ENCODE measurements at regions not wholly inside any gene's neighbourhood (a gene's known extent, or its start where the extent isn't known, plus 50 kb on each side); places are given as distances from the start of the nearest gene placed in this dataset.

DNA sequence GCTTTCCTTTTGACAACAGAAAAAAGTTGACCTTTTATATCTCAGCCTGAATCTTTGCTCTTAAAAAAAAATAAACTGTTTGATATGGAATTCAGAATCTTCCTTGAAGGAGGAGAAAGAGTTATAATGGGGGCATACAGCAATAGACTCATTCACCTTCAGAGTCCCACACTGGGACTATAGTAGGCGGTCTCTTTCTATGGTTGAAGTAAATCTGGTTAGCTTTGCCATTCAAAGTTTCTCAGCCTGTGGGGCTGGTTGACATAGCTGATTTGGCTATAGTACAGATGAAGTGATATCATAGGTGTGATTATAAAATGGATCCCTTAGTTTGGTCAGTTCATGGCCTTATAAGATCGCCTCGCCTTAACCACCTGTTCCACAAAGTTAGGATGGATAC is 156.2 kb downstream of the SH2D1A start:
- H3K4me1 ChIP-seq (ENCODE audit: insufficient read depth, low read length, severe bottlenecking) = no peaks in the 10 kb centered on the region
- H3K9ac ChIP-seq (ENCODE audit: low read length) = no peak overlapping the region
- no peaks in the 10 kb centered on the region for H3K79me2 ChIP-seq (ENCODE audit: insufficient read depth, low read length)
- no peak overlapping the region for H3K27ac ChIP-seq (ENCODE audit: low read depth, low read length, poor library complexity, severe bottlenecking)
- H2AFZ ChIP-seq (ENCODE audit: low read length) = no peak overlapping the region
- no peaks in the 10 kb centered on the region for H3K9me3 ChIP-seq (ENCODE audit: low read length)
- H3K4me3 ChIP-seq (ENCODE audit: low read depth, low read length, poor library complexity, severe bottlenecking) = no peak overlapping the region
- no peaks in the 10 kb centered on the region for H3K27me3 ChIP-seq (ENCODE audit: insufficient read depth, low read length)
- no peak overlapping the region for H3K4me2 ChIP-seq (ENCODE audit: low read length)
- TF ChIP-seq EZH2 (IDR thresholded peaks at IDR 0.05; ENCODE audit: borderline replicate concordance, low read length) = no peak
- TF ChIP-seq, protein P1, sequence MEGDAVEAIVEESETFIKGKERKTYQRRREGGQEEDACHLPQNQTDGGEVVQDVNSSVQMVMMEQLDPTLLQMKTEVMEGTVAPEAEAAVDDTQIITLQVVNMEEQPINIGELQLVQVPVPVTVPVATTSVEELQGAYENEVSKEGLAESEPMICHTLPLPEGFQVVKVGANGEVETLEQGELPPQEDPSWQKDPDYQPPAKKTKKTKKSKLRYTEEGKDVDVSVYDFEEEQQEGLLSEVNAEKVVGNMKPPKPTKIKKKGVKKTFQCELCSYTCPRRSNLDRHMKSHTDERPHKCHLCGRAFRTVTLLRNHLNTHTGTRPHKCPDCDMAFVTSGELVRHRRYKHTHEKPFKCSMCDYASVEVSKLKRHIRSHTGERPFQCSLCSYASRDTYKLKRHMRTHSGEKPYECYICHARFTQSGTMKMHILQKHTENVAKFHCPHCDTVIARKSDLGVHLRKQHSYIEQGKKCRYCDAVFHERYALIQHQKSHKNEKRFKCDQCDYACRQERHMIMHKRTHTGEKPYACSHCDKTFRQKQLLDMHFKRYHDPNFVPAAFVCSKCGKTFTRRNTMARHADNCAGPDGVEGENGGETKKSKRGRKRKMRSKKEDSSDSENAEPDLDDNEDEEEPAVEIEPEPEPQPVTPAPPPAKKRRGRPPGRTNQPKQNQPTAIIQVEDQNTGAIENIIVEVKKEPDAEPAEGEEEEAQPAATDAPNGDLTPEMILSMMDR (IDR thresholded peaks at IDR 0.05; ENCODE audit: low read length) = no peak
- H3K9me2 ChIP-seq (ENCODE audit: low read depth, low read length) = no peaks in the 10 kb centered on the region
- H3F3A ChIP-seq (ENCODE audit: insufficient read depth, low read length) = no peaks in the 10 kb centered on the region
- no peaks in the 10 kb centered on the region for H3K36me3 ChIP-seq (ENCODE audit: insufficient read depth, low read length)
- H4K20me1 ChIP-seq (ENCODE audit: insufficient read depth, low read length) = no peaks in the 10 kb centered on the region

DNA sequence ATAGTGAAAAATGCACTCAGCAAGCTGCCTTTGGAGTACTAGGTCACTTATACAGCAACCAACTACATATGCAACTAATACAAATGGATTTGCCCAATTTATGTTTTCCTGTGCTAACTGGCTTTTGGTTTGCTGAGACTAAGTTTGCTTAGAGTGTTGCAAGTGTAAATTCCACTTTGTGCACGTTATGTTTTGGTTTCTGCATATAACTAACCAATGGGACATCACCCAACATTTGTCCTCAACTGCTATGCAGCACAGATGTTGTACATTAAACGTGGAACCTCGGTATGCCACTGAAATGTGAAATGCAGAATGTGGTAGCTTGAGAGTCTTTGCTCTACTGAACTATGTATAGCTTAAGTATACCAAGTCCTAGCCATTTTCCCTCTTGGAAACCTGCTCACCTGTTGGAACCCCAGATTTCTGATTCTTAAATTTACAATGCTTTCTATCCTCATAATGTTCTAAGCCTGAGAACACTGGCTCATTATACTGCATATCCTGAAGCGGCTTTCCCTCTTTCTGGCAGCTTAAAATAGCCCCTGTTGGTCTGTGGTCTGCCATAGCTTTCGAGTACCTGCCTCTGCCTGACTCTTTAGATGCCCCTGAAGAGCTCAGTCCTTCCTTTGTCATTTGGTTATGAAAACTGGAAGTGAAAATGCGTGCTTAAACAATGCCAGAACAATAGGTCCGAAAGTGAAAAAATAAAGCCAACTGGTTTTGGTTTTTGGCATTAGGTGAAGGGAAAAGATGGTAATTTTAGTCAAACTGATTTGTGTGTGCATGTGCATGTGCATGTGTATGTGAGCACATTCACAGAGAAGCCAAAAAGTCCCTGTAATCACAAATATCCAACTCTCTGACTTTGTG is 158.0 kb downstream of the SH2D1A start:
- no peaks in the 10 kb centered on the region for H3F3A ChIP-seq (ENCODE audit: insufficient read depth, low read length)
- H2AFZ ChIP-seq (ENCODE audit: low read length) = no peak overlapping the region
- no peak overlapping the region for H3K27ac ChIP-seq (ENCODE audit: low read depth, low read length, poor library complexity, severe bottlenecking)
- TF ChIP-seq EZH2 (IDR thresholded peaks at IDR 0.05; ENCODE audit: borderline replicate concordance, low read length) = no peak
- TF ChIP-seq, protein P1 (IDR thresholded peaks at IDR 0.05; ENCODE audit: low read length) = no peak
- no peaks in the 10 kb centered on the region for H3K9me3 ChIP-seq (ENCODE audit: low read length)
- H3K4me2 ChIP-seq (ENCODE audit: low read length) = no peak overlapping the region
- no peak overlapping the region for H3K9ac ChIP-seq (ENCODE audit: low read length)
- H3K9me2 ChIP-seq (ENCODE audit: low read depth, low read length) = no peaks in the 10 kb centered on the region
- H3K4me1 ChIP-seq (ENCODE audit: insufficient read depth, low read length, severe bottlenecking) = no peaks in the 10 kb centered on the region
- H4K20me1 ChIP-seq (ENCODE audit: insufficient read depth, low read length) = no peaks in the 10 kb centered on the region
- H3K4me3 ChIP-seq (ENCODE audit: low read depth, low read length, poor library complexity, severe bottlenecking) = no peak overlapping the region
- no peaks in the 10 kb centered on the region for H3K36me3 ChIP-seq (ENCODE audit: insufficient read depth, low read length)
- no peaks in the 10 kb centered on the region for H3K79me2 ChIP-seq (ENCODE audit: insufficient read depth, low read length)
- H3K27me3 ChIP-seq (ENCODE audit: insufficient read depth, low read length) = no peaks in the 10 kb centered on the region

DNA sequence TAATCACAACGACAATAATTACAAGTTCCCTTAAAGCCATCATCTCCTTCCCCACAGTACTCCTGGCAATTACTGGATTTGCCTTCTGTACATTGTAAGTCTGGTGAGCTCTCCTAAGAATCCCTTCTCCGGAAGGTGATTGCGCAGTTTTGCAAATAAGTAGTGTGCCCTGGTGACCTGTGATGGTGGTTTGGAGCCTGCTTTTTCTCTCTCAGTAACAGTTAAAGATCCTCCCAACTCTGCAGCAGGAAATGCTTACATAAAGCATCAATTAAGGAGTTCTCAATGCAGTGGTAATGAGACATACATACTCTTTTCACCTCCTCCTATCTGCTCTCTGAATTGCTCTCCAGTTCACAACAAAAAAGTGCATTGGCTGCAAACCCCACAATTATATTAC is 159.7 kb downstream of the SH2D1A start:
- no peaks in the 10 kb centered on the region for H3K4me1 ChIP-seq (ENCODE audit: insufficient read depth, low read length, severe bottlenecking)
- no peaks in the 10 kb centered on the region for H3K79me2 ChIP-seq (ENCODE audit: insufficient read depth, low read length)
- H3K9me3 ChIP-seq (ENCODE audit: low read length) = no peaks in the 10 kb centered on the region
- no peak overlapping the region for H2AFZ ChIP-seq (ENCODE audit: low read length)
- H3K9ac ChIP-seq (ENCODE audit: low read length) = no peak overlapping the region
- H3K27ac ChIP-seq (ENCODE audit: low read depth, low read length, poor library complexity, severe bottlenecking) = no peak overlapping the region
- H3K9me2 ChIP-seq (ENCODE audit: low read depth, low read length) = no peaks in the 10 kb centered on the region
- H3K4me3 ChIP-seq (ENCODE audit: low read depth, low read length, poor library complexity, severe bottlenecking) = no peak overlapping the region
- H3F3A ChIP-seq (ENCODE audit: insufficient read depth, low read length) = no peaks in the 10 kb centered on the region
- no peaks in the 10 kb centered on the region for H3K27me3 ChIP-seq (ENCODE audit: insufficient read depth, low read length)
- no peaks in the 10 kb centered on the region for H4K20me1 ChIP-seq (ENCODE audit: insufficient read depth, low read length)
- no peak overlapping the region for H3K4me2 ChIP-seq (ENCODE audit: low read length)
- TF ChIP-seq, protein P1 (IDR thresholded peaks at IDR 0.05; ENCODE audit: low read length) = no peak
- no peak for TF ChIP-seq EZH2 (IDR thresholded peaks at IDR 0.05; ENCODE audit: borderline replicate concordance, low read length)
- no peaks in the 10 kb centered on the region for H3K36me3 ChIP-seq (ENCODE audit: insufficient read depth, low read length)
